CD8-positive, alpha-beta memory T cell (primary cell): ENCODE measurements at regions not wholly inside any gene's neighbourhood (a gene's known extent, or its start where the extent isn't known, plus 50 kb on each side); places are given as distances from the start of the nearest gene placed in this dataset.
"Not testable (repeated sequence)": the region's sequence is repeated elsewhere in the genome, so short reads cannot be mapped to it uniquely, and the experiment has no call there.

ENCODE experiments used
- CTCF ChIA-PET: fragments of 350-600 bp; sonication (Branson Sonifier 250); formaldehyde crosslinking; loops from one replicate; lab custom pipeline; 2021; ENCODE audit warnings: antibody characterized with exemption; lab: Charles Lee
- POLR2A ChIA-PET: fragments of 350-600 bp; sonication (Branson Sonifier 250); formaldehyde crosslinking; loops from one replicate; lab custom pipeline; 2021; ENCODE audit warnings: antibody characterized with exemption; lab: Charles Lee
- DNase-seq, 5 donors: peaks; one replicate each; pipeline versions ENCODE4 v3.0.0 to v3.0.0-alpha.2; 2020 to 2022; ENCODE audit warnings: mixed read lengths in 1 of 5
- H3K27ac ChIP-seq: one replicate; pipeline ENCODE4 v1.7.0; 2013; ENCODE audit warnings: low read depth, mild to moderate bottlenecking, low read length, moderate library complexity
- H3K27me3 ChIP-seq: 2 replicates; pipeline ENCODE4 v1.7.0; 2013; ENCODE audit warnings: low read length, mild to moderate bottlenecking; ENCODE audit not compliant: insufficient read depth, poor library complexity, severe bottlenecking
- H3K36me3 ChIP-seq: 2 replicates; pipeline ENCODE4 v1.7.0; 2013; ENCODE audit warnings: mild to moderate bottlenecking, low read length, moderate library complexity; ENCODE audit not compliant: insufficient read depth
- H3K4me1 ChIP-seq: 2 replicates; pipeline ENCODE4 v1.7.0; 2013; ENCODE audit warnings: mild to moderate bottlenecking, low read length, moderate library complexity; ENCODE audit not compliant: insufficient read depth
- H3K4me3 ChIP-seq: 2 replicates; pipeline ENCODE4 v1.7.0; 2013; ENCODE audit warnings: mild to moderate bottlenecking, low read length
- H3K9me3 ChIP-seq: 2 replicates; pipeline ENCODE4 v1.7.0; 2013; ENCODE audit warnings: mild to moderate bottlenecking, low read length
- H3K27ac Mint-ChIP-seq, 8 donors: one replicate each; pipeline ENCODE4 v1.8.0; 2020 to 2021; ENCODE audit warnings: mixed read lengths in 8 of 8, mild to moderate bottlenecking in 6 of 8, inconsistent platforms in 3 of 8, moderate library complexity in 3 of 8
- H3K27me3 Mint-ChIP-seq, 2 donors: one replicate each; pipeline ENCODE4 v1.8.0; 2020 to 2021; ENCODE audit warnings: mixed read lengths in 2 of 2, mild to moderate bottlenecking in 1 of 2, moderate library complexity in 1 of 2
- H3K36me3 Mint-ChIP-seq, 3 donors: one replicate each; pipeline ENCODE4 v1.8.0; 2020 to 2021; ENCODE audit warnings: mixed read lengths in 3 of 3, inconsistent platforms in 1 of 3, mild to moderate bottlenecking in 1 of 3
- H3K4me1 Mint-ChIP-seq, 3 donors: one replicate each; pipeline ENCODE4 v1.8.0; 2020 to 2021; ENCODE audit warnings: mixed read lengths in 3 of 3, inconsistent platforms in 1 of 3, mild to moderate bottlenecking in 1 of 3
- H3K4me3 Mint-ChIP-seq, 7 donors: one replicate each; pipeline ENCODE4 v1.8.0; 2020 to 2021; ENCODE audit warnings: mixed read lengths in 7 of 7, mild to moderate bottlenecking in 6 of 7, moderate library complexity in 4 of 7, inconsistent platforms in 2 of 7
- H3K9me3 Mint-ChIP-seq, 5 donors: one replicate each; pipeline ENCODE4 v1.8.0; 2020 to 2022; ENCODE audit warnings: mixed read lengths in 5 of 5, mild to moderate bottlenecking in 3 of 5, moderate library complexity in 2 of 5, inconsistent platforms in 1 of 5

DNA sequence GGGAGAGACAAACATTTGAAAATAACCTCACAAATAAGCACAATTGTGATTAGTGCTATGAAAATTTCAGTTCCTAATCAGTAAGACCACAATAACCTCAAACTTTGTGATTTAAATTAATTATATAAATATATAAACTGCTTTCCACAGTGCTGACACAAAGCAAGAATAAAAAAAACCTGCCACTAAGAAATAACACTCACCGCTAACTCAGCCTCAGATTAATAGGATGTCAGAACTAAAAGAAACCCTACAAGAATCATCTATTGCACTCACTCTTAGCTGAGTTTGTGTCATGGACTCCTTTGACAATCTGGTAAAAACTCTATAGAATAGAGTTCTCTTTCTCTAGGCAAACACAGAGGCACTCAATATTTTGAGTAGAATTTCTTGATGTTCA lies 68.4 kb downstream of the SLC41A2 start:
- Histone ChIP-seq H3K27me3 (no peaks in the 10 kb centered on the region), H3K4me3 (no peak overlapping the region), H3K4me1 (no peaks in the 10 kb centered on the region), H3K9me3 (no peaks in the 10 kb centered on the region), H3K27ac (no peak overlapping the region), H3K36me3 (no peaks in the 10 kb centered on the region)
- Mint-ChIP-seq H3K4me3 (no peak overlapping the region), H3K4me1 (no peaks in the 10 kb centered on the region), H3K36me3 (no peaks in the 10 kb centered on the region), H3K27me3 (peaks cover 1 to 3% of the 10 kb centered on the region in 2 donors), H3K27ac (no peak overlapping the region), H3K9me3 (no peaks in the 10 kb centered on the region)
- CTCF ChIA-PET, result no interaction called here
- no peak for DNase-seq
- POLR2A ChIA-PET, result no interaction called here

DNA sequence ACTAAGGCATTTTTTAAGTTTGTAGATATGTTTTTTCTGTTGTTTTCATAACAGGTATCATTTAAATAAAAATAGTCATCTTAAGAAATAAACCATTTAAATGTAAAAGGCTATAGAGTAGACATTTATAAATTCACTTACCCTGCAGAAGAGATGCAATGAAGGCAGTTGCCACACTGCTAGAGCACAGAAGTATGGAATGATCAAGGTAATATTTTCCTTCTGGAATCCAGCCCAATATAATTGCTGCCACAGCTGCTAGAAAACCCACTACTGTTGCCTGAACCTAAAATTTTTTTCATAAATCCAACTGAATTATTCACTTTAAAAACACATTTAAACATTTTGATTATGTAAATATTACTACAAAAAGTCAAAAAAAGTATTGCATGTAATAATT lies 69.2 kb downstream of the SLC41A2 start:
- H3K36me3 ChIP-seq, result no peaks in the 10 kb centered on the region
- H3K27me3 Mint-ChIP-seq, result peaks cover 3 to 5% of the 10 kb centered on the region in 2 donors
- no peaks in the 10 kb centered on the region for H3K9me3 Mint-ChIP-seq
- no peaks in the 10 kb centered on the region for H3K9me3 ChIP-seq
- H3K27ac ChIP-seq, result no peak overlapping the region
- H3K27ac Mint-ChIP-seq, result no peak overlapping the region
- H3K4me3 ChIP-seq, result no peak overlapping the region
- no peaks in the 10 kb centered on the region for H3K27me3 ChIP-seq
- POLR2A ChIA-PET, result no interaction called here
- no peaks in the 10 kb centered on the region for H3K36me3 Mint-ChIP-seq
- DNase-seq, result no peak
- no peak overlapping the region for H3K4me3 Mint-ChIP-seq
- no peaks in the 10 kb centered on the region for H3K4me1 Mint-ChIP-seq
- CTCF ChIA-PET, result no interaction called here
- H3K4me1 ChIP-seq, result no peaks in the 10 kb centered on the region

DNA sequence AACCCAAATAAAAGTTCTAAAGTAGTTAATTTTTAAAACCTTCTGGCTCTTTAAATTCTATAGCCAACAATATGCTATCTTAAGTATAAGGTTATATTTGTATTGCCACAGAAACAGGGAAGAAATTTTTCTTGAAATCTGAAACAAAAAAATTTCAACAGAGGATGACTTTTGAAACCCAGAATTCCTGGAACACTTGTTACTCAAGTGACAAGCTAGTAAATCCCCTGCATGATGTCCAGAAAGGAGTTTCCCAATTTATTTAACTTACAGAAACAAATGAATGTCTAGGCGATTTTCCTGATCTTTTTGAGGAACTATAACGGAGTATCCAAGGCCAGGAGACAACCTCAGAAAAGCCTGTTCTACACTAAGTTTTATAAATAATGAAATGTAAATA lies 69.6 kb downstream of the SLC41A2 start:
- peaks cover 3 to 5% of the 10 kb centered on the region in 2 donors for H3K27me3 Mint-ChIP-seq
- H3K36me3 Mint-ChIP-seq, result no peaks in the 10 kb centered on the region
- Histone ChIP-seq H3K4me1 (no peaks in the 10 kb centered on the region), H3K27ac (no peak overlapping the region), H3K27me3 (no peaks in the 10 kb centered on the region), H3K4me3 (no peak overlapping the region), H3K36me3 (no peaks in the 10 kb centered on the region), H3K9me3 (no peaks in the 10 kb centered on the region)
- H3K4me3 Mint-ChIP-seq, result no peak overlapping the region
- no peak for DNase-seq
- POLR2A ChIA-PET, result no interaction called here
- H3K9me3 Mint-ChIP-seq, result no peaks in the 10 kb centered on the region
- CTCF ChIA-PET, result no interaction called here
- no peaks in the 10 kb centered on the region for H3K4me1 Mint-ChIP-seq
- no peak overlapping the region for H3K27ac Mint-ChIP-seq

DNA sequence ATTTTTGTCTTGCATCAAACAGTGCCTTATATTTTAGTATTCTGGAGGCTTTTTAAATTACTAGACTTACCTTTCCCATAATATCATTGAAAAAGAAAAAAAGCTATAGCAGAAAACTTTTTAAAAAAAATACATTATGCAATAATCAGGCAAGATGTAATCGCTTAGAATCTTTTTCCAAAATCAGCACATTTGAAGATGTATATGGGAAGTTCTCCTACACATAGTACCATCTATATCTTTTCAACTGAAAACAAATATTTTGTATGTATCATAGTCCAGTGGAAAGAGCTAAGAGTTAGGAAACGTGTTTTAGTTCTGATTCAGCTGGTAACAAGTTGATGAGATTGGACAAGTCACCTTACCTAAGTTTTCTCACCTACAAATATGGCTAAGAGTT lies 70.6 kb downstream of the SLC41A2 start:
- H3K36me3 ChIP-seq, result no peaks in the 10 kb centered on the region
- no peak overlapping the region for H3K4me3 ChIP-seq
- Mint-ChIP-seq H3K4me1 (no peaks in the 10 kb centered on the region), H3K27me3 (peaks cover 3 to 5% of the 10 kb centered on the region in 2 donors), H3K36me3 (peaks cover 0 to 5% (median 0%) of the 10 kb centered on the region in 3 donors), H3K27ac (no peak overlapping the region), H3K4me3 (no peak overlapping the region), H3K9me3 (no peaks in the 10 kb centered on the region)
- no peak overlapping the region for H3K27ac ChIP-seq
- no peaks in the 10 kb centered on the region for H3K4me1 ChIP-seq
- H3K27me3 ChIP-seq, result no peaks in the 10 kb centered on the region
- no peak for DNase-seq
- ChIA-PET POLR2A (no interaction called here), CTCF (no interaction called here)
- H3K9me3 ChIP-seq, result no peaks in the 10 kb centered on the region

DNA sequence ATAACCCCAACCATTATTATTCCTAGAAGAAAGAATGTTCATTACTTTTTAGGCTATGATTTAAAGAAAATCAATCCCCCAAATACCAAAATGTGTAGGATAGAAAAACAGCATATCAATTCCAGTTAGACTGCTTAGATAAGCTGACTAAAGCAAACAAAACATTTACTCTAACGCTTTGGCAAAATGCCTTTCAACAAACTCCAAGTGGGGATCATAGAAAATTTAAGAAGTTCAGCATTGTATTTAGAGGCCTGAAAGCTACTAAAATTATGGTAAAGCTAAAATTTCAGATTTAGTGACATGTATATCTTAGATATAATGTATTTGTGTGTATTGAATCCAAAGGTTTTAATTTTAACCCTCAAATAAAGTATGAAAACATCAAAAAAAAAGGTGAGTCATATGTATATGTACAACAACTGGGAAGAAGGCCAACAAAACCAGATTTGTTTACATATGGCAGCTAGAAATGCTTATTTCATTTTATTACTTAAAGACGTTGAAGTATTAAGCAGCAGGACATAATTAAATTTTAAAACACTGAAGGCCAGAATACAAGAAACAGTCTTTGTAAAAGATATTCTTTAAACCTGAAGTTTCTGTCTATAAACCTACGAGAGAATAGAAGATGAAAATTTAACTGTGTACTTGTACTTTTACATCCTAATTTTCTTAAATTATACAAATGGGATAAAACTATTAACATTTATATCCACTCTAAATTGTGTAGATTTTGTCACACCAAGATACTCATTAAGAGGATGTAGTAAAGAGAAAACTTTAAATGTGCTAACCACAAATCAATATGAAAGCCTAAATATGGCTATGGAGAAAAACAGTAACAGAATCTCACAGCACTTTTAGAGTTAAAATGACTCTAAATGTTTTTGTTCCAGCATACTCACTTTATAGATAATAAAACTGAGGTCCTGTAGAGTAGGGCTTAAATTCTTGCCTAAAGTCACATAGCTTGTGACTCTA lies 71.4 kb downstream of the SLC41A2 start:
- Mint-ChIP-seq H3K36me3 (peaks cover 0 to 5% (median 0%) of the 10 kb centered on the region in 3 donors), H3K27me3 (peaks cover 3 to 5% of the 10 kb centered on the region in 2 donors), H3K4me3 (no peak overlapping the region), H3K27ac (no peak overlapping the region), H3K9me3 (no peaks in the 10 kb centered on the region), H3K4me1 (no peaks in the 10 kb centered on the region)
- no peak overlapping the region for H3K27ac ChIP-seq
- CTCF ChIA-PET, result no interaction called here
- H3K27me3 ChIP-seq, result no peaks in the 10 kb centered on the region
- H3K4me1 ChIP-seq, result no peaks in the 10 kb centered on the region
- no peak overlapping the region for H3K4me3 ChIP-seq
- H3K9me3 ChIP-seq, result no peaks in the 10 kb centered on the region
- H3K36me3 ChIP-seq, result no peaks in the 10 kb centered on the region
- no peak for DNase-seq
- POLR2A ChIA-PET, result no interaction called here

DNA sequence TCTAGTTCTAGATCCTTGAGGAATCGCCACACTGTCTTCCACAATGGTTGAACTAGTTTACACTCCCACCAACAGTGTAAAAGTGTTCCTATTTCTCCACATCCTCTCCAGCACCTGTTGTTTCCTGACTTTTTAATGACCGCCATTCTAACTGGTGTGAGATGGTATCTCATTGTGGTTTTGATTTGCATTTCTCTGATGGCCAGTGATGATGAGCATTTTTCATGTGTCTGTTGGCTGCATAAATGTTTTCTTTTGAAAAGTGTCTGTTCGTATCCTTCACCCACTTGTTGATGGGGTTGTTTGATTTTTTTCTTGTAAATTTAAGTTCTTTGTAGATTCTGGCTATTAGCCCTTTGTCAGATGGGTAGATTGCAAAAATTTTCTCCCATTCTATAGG lies 79.2 kb downstream of the SLC41A2 start:
- not testable (repeated sequence) for H3K36me3 ChIP-seq

DNA sequence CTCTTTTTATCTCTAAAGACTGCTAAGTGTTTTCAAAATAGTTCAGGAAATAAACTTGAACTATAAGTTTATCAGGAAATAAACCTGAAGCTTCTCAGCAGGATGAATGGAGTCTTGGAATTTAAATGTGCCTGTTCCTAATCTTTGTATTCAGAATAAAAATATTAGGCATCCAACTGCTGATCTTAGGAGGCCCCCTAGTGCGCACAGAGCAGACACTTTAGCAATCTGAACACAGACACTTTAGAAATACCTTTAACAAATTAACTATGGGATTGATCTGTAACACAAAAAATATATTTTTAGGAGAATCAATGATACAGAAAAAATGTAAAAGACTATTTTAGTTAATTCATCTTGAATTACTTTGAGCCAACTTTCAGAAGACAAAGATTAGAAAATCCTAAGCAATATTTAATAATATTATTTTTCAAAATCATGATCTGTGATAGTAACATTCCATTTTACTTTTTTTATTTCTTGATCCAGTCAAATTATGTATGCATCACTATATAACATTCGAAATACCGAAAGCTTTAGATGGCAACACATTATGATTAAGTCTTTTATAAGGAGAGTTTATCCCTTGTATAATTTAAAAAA lies 80.9 kb downstream of the SLC41A2 start:
- POLR2A ChIA-PET, result no interaction called here
- CTCF ChIA-PET, result interaction anchor here (1.5 to 4.0 kb wide), 2 partner anchors 10 to 496 kb away, joined by 3 to 25 read pairs; no protein-coding TSS in a partner anchor
- H3K9me3 Mint-ChIP-seq, result no peaks in the 10 kb centered on the region

More for the DNA sequence above, 79.2 kb downstream of the SLC41A2 start:
- H3K36me3 Mint-ChIP-seq, H3K27me3 ChIP-seq, H3K4me1 ChIP-seq, H3K4me3 Mint-ChIP-seq, H3K27ac ChIP-seq, H3K4me1 Mint-ChIP-seq, H3K27me3 Mint-ChIP-seq, H3K9me3 ChIP-seq, H3K9me3 Mint-ChIP-seq, H3K4me3 ChIP-seq, DNase-seq, H3K27ac Mint-ChIP-seq: not testable (repeated sequence)
- ChIA-PET POLR2A (interaction anchor here (0.6 kb wide), 1 partner anchor 713 kb away, joined by 4 read pairs; no protein-coding TSS in a partner anchor), CTCF (interaction anchor here (4.0 kb wide), 1 partner anchor 497 kb away, joined by 25 read pairs; no protein-coding TSS in a partner anchor)

DNA sequence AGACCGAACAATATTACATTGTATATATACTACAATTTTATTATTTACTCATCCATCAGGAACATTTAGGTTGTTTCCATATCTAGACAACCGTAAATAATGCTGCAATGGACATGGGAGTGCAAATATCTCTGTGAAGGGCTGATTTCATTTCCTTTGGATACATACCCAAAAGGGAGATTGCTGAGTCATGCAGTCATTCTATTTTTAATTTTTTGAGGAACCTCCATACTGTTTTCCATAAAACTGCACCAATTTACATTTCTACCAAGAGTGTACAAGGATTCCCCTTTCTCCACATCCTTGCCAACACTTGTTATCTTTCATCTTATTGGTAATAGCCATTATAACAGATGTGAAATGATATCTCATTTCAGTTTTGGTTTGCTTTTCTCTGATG lies 84.7 kb downstream of the SLC41A2 start:
- H3K27ac Mint-ChIP-seq, result no peak overlapping the region
- Histone ChIP-seq H3K27ac (no peak overlapping the region), H3K4me3 (no peak overlapping the region), H3K36me3 (no peaks in the 10 kb centered on the region), H3K27me3 (no peaks in the 10 kb centered on the region), H3K9me3 (no peaks in the 10 kb centered on the region), H3K4me1 (no peaks in the 10 kb centered on the region)
- no peaks in the 10 kb centered on the region for H3K4me1 Mint-ChIP-seq
- no peak for DNase-seq
- H3K4me3 Mint-ChIP-seq, result no peak overlapping the region
- H3K36me3 Mint-ChIP-seq, result no peaks in the 10 kb centered on the region
- CTCF ChIA-PET, result interaction anchor here (0.7 to 2.2 kb wide), 2 partner anchors 492 to 752 kb away, joined by 3 to 6 read pairs; no protein-coding TSS in a partner anchor
- H3K27me3 Mint-ChIP-seq, result peaks cover 2 to 3% of the 10 kb centered on the region in 2 donors
- POLR2A ChIA-PET, result no interaction called here
- H3K9me3 Mint-ChIP-seq, result no peaks in the 10 kb centered on the region

More for the DNA sequence above, 80.9 kb downstream of the SLC41A2 start:
- no peaks in the 10 kb centered on the region for H3K36me3 ChIP-seq
- Mint-ChIP-seq H3K4me1 (no peaks in the 10 kb centered on the region), H3K36me3 (no peaks in the 10 kb centered on the region), H3K27me3 (peaks cover 0 to 2% of the 10 kb centered on the region in 2 donors), H3K4me3 (no peak overlapping the region), H3K27ac (no peak overlapping the region)
- H3K27me3 ChIP-seq, result no peaks in the 10 kb centered on the region
- no peak overlapping the region for H3K27ac ChIP-seq
- no peak overlapping the region for H3K4me3 ChIP-seq
- H3K4me1 ChIP-seq, result no peaks in the 10 kb centered on the region
- DNase-seq, result peak; percentile 3 to 48 (median 15)
- no peaks in the 10 kb centered on the region for H3K9me3 ChIP-seq
